ENCODE measurements at regions not wholly inside any gene's neighbourhood (a gene's known extent, or its start where the extent isn't known, plus 50 kb on each side); places are given as distances from the start of the nearest gene placed in this dataset.

DNA sequence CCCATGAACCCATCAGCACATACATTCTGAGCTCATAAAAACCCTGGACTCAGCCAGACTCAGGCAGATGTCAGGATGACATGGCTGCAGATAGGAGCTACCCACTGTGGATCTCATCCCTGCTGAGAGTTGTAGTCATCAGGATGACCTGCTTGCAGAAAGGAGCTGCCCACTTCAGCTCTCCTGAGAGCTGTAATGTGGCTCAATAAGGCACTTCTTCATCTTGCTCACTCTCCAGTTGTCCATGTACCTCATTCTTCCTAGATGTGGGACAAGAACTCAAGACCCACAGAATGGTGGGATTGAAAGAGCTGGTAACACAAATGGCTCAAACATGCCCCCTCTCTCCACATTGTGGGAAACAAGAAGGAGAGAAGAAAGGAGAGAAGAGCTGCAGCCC, 58.2 kb downstream of the SLITRK1 start:
- no peaks in the 10 kb centered on the region for H3K79me2 ChIP-seq (replicated peaks; ENCODE audit: insufficient read depth)
- H3K27me3 ChIP-seq (ENCODE audit: insufficient read depth), result no peaks in the 10 kb centered on the region
- no peaks in the 10 kb centered on the region for H4K20me1 ChIP-seq (replicated peaks; ENCODE audit: insufficient read depth)
- H3F3A ChIP-seq (replicated peaks; ENCODE audit: low read depth), result no peaks in the 10 kb centered on the region
- TF ChIP-seq EZH2phosphoT487 (IDR thresholded peaks at IDR 0.05; ENCODE audit: unreplicated experiment) (no peak), ZNF114 (CRISPR knock-in tag; IDR thresholded peaks at IDR 0.05) (no peak), STAT1 (IDR thresholded peaks at IDR 0.05; ENCODE audit: unreplicated experiment) (no peak)
- TF ChIP-seq, protein P1, sequence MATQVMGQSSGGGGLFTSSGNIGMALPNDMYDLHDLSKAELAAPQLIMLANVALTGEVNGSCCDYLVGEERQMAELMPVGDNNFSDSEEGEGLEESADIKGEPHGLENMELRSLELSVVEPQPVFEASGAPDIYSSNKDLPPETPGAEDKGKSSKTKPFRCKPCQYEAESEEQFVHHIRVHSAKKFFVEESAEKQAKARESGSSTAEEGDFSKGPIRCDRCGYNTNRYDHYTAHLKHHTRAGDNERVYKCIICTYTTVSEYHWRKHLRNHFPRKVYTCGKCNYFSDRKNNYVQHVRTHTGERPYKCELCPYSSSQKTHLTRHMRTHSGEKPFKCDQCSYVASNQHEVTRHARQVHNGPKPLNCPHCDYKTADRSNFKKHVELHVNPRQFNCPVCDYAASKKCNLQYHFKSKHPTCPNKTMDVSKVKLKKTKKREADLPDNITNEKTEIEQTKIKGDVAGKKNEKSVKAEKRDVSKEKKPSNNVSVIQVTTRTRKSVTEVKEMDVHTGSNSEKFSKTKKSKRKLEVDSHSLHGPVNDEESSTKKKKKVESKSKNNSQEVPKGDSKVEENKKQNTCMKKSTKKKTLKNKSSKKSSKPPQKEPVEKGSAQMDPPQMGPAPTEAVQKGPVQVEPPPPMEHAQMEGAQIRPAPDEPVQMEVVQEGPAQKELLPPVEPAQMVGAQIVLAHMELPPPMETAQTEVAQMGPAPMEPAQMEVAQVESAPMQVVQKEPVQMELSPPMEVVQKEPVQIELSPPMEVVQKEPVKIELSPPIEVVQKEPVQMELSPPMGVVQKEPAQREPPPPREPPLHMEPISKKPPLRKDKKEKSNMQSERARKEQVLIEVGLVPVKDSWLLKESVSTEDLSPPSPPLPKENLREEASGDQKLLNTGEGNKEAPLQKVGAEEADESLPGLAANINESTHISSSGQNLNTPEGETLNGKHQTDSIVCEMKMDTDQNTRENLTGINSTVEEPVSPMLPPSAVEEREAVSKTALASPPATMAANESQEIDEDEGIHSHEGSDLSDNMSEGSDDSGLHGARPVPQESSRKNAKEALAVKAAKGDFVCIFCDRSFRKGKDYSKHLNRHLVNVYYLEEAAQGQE (IDR thresholded peaks at IDR 0.05; ENCODE audit: unreplicated experiment), result no peak
- TF ChIP-seq, protein P2, sequence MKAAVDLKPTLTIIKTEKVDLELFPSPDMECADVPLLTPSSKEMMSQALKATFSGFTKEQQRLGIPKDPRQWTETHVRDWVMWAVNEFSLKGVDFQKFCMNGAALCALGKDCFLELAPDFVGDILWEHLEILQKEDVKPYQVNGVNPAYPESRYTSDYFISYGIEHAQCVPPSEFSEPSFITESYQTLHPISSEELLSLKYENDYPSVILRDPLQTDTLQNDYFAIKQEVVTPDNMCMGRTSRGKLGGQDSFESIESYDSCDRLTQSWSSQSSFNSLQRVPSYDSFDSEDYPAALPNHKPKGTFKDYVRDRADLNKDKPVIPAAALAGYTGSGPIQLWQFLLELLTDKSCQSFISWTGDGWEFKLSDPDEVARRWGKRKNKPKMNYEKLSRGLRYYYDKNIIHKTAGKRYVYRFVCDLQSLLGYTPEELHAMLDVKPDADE (IDR thresholded peaks at IDR 0.05), result no peak
- peaks cover 9% of the 10 kb centered on the region; the same call in 2 of the 3 replicates for H3K4me1 Mint-ChIP-seq
- no peak for DNase-seq (ENCODE audit: low spot score)
- H3K4me3 ChIP-seq, result no peak overlapping the region
- H3K27ac ChIP-seq (ENCODE audit: low read depth), result no peak overlapping the region
- peaks cover 24% of the 10 kb centered on the region for H3K36me3 Mint-ChIP-seq (ENCODE audit: low read depth)
- no peak for ATAC-seq
- H3K27ac Mint-ChIP-seq, result no peak overlapping the region
- H3K27me3 Mint-ChIP-seq (ENCODE audit: insufficient read depth, low read depth, poor library complexity), result no peaks in the 10 kb centered on the region
- H3K4me1 ChIP-seq (ENCODE audit: insufficient read depth), result 0 out of 2 replicates have a peak, but pooled peaks cover 9% of the 10 kb centered on the region
- no peak overlapping the region for H3K4me3 Mint-ChIP-seq
- no peak overlapping the region for H2AFZ ChIP-seq
- no peak overlapping the region for H3K4me2 ChIP-seq
- H3K9me3 Mint-ChIP-seq, result peaks cover 26% of the 10 kb centered on the region
- H3K36me3 ChIP-seq (ENCODE audit: insufficient read depth), result no peaks in the 10 kb centered on the region
- 0 out of 2 replicates have a peak, but pooled peaks cover 4% of the 10 kb centered on the region for H3K9me2 ChIP-seq (ENCODE audit: insufficient read depth)

DNA sequence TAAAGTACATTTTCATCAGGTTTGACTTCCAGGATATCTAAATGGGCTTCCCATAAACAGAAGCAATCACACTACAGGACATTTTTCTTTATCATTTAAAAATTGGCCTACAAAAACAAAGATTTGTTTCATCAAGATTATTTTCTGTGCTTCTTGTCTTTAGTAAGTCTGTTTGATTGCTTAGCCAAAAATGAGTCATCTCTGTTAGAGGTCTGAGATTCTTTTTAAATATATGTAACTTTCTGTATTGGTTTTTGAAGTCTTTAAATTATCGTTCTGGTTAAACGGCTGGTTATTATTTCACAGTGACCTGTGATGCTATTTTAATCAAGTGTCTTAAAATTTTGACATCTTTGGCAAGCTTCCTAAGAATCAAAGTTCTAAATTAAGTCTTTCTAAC, 62.7 kb downstream of the SLITRK1 start:
- H3K36me3 Mint-ChIP-seq (ENCODE audit: low read depth), result peaks cover 20% of the 10 kb centered on the region
- H3K9me2 ChIP-seq (ENCODE audit: insufficient read depth), result 0 out of 2 replicates have a peak, but pooled peaks cover 4% of the 10 kb centered on the region
- no peak overlapping the region for H3K4me3 Mint-ChIP-seq
- H3K27me3 ChIP-seq (ENCODE audit: insufficient read depth), result no peaks in the 10 kb centered on the region
- H3K79me2 ChIP-seq (replicated peaks; ENCODE audit: insufficient read depth), result no peaks in the 10 kb centered on the region
- no peak overlapping the region for H3K4me2 ChIP-seq
- ATAC-seq (no peak), DNase-seq (ENCODE audit: low spot score) (no peak)
- no peak overlapping the region for H3K27ac Mint-ChIP-seq
- H3K4me3 ChIP-seq, result no peak overlapping the region
- H2AFZ ChIP-seq, result no peak overlapping the region
- H3F3A ChIP-seq (replicated peaks; ENCODE audit: low read depth), result no peaks in the 10 kb centered on the region
- peaks cover 26% of the 10 kb centered on the region for H3K9me3 Mint-ChIP-seq
- H3K27ac ChIP-seq (ENCODE audit: low read depth), result no peak overlapping the region
- no peaks in the 10 kb centered on the region for H4K20me1 ChIP-seq (replicated peaks; ENCODE audit: insufficient read depth)
- H3K4me1 Mint-ChIP-seq, result no peaks in the 10 kb centered on the region
- H3K36me3 ChIP-seq (ENCODE audit: insufficient read depth), result no peaks in the 10 kb centered on the region
- H3K4me1 ChIP-seq (ENCODE audit: insufficient read depth), result no peaks in the 10 kb centered on the region
- H3K27me3 Mint-ChIP-seq (ENCODE audit: insufficient read depth, low read depth, poor library complexity), result no peaks in the 10 kb centered on the region
- TF ChIP-seq ZNF114 (CRISPR knock-in tag; IDR thresholded peaks at IDR 0.05), result no peak
- no peak for TF ChIP-seq EZH2phosphoT487 (IDR thresholded peaks at IDR 0.05; ENCODE audit: unreplicated experiment)
- TF ChIP-seq ZNF331 (CRISPR knock-in tag; IDR thresholded peaks at IDR 0.05; ENCODE audit: low read depth), result no peak
- TF ChIP-seq POLR2AphosphoS5 (IDR thresholded peaks at IDR 0.05; ENCODE audit: low read depth), result no peak
- no peak for TF ChIP-seq JUNB (IDR thresholded peaks at IDR 0.05; ENCODE audit: unreplicated experiment)
- no peak for TF ChIP-seq CREB1 (CRISPR knock-in tag; IDR thresholded peaks at IDR 0.05; ENCODE audit: low read depth)
- no peak for TF ChIP-seq EZH2 (IDR thresholded peaks at IDR 0.05; ENCODE audit: low read depth, unreplicated experiment)
- TF ChIP-seq, protein P3, sequence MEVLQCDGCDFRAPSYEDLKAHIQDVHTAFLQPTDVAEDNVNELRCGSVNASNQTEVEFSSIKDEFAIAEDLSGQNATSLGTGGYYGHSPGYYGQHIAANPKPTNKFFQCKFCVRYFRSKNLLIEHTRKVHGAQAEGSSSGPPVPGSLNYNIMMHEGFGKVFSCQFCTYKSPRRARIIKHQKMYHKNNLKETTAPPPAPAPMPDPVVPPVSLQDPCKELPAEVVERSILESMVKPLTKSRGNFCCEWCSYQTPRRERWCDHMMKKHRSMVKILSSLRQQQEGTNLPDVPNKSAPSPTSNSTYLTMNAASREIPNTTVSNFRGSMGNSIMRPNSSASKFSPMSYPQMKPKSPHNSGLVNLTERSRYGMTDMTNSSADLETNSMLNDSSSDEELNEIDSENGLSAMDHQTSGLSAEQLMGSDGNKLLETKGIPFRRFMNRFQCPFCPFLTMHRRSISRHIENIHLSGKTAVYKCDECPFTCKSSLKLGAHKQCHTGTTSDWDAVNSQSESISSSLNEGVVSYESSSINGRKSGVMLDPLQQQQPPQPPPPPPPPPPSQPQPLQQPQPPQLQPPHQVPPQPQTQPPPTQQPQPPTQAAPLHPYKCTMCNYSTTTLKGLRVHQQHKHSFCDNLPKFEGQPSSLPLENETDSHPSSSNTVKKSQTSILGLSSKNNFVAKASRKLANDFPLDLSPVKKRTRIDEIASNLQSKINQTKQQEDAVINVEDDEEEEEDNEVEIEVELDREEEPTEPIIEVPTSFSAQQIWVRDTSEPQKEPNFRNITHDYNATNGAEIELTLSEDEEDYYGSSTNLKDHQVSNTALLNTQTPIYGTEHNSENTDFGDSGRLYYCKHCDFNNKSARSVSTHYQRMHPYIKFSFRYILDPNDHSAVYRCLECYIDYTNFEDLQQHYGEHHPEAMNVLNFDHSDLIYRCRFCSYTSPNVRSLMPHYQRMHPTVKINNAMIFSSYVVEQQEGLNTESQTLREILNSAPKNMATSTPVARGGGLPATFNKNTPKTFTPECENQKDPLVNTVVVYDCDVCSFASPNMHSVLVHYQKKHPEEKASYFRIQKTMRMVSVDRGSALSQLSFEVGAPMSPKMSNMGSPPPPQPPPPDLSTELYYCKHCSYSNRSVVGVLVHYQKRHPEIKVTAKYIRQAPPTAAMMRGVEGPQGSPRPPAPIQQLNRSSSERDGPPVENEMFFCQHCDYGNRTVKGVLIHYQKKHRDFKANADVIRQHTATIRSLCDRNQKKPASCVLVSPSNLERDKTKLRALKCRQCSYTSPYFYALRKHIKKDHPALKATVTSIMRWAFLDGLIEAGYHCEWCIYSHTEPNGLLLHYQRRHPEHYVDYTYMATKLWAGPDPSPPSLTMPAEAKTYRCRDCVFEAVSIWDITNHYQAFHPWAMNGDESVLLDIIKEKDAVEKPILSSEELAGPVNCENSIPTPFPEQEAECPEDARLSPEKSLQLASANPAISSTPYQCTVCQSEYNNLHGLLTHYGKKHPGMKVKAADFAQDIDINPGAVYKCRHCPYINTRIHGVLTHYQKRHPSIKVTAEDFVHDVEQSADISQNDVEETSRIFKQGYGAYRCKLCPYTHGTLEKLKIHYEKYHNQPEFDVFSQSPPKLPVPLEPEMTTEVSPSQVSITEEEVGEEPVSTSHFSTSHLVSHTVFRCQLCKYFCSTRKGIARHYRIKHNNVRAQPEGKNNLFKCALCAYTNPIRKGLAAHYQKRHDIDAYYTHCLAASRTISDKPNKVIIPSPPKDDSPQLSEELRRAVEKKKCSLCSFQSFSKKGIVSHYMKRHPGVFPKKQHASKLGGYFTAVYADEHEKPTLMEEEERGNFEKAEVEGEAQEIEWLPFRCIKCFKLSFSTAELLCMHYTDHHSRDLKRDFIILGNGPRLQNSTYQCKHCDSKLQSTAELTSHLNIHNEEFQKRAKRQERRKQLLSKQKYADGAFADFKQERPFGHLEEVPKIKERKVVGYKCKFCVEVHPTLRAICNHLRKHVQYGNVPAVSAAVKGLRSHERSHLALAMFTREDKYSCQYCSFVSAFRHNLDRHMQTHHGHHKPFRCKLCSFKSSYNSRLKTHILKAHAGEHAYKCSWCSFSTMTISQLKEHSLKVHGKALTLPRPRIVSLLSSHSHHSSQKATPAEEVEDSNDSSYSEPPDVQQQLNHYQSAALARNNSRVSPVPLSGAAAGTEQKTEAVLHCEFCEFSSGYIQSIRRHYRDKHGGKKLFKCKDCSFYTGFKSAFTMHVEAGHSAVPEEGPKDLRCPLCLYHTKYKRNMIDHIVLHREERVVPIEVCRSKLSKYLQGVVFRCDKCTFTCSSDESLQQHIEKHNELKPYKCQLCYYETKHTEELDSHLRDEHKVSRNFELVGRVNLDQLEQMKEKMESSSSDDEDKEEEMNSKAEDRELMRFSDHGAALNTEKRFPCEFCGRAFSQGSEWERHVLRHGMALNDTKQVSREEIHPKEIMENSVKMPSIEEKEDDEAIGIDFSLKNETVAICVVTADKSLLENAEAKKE (CRISPR knock-in tag; IDR thresholded peaks at IDR 0.05), result no peak
